Naive B cell (primary cell): ENCODE measurements at regions not wholly inside any gene's neighbourhood (a gene's known extent, or its start where the extent isn't known, plus 50 kb on each side); places are given as distances from the start of the nearest gene placed in this dataset.

ENCODE experiments used
- ATAC-seq, 2 donors: fragments of 150-1000 bp; cut with Tn5 transposase; 2 replicates each; pipeline ENCODE4 v1.10.0; 2021; ENCODE audit warnings: low read depth in 2 of 2, mild to moderate bottlenecking in 2 of 2, moderate library complexity in 2 of 2
- DNase-seq: peaks from one replicate; pipeline ENCODE4 v3.0.0; 2022
- H3K27ac Mint-ChIP-seq, 6 donors: one replicate each; pipeline ENCODE4 v1.8.0; 2020 to 2022; ENCODE audit warnings: mild to moderate bottlenecking in 6 of 6, mixed read lengths in 6 of 6, moderate library complexity in 5 of 6, inconsistent platforms in 2 of 6
- H3K27me3 Mint-ChIP-seq, 3 donors: one replicate each; pipeline ENCODE4 v1.8.0; 2021 to 2022; ENCODE audit warnings: mixed read lengths in 3 of 3, mild to moderate bottlenecking in 1 of 3
- H3K36me3 Mint-ChIP-seq, 2 donors: one replicate each; pipeline ENCODE4 v1.8.0; 2020 to 2022; ENCODE audit warnings: mixed read lengths in 2 of 2, inconsistent platforms in 1 of 2, mild to moderate bottlenecking in 1 of 2
- H3K4me1 Mint-ChIP-seq, 3 donors: one replicate each; pipeline ENCODE4 v1.8.0; 2020 to 2022; ENCODE audit warnings: mixed read lengths in 3 of 3, inconsistent platforms in 1 of 3, mild to moderate bottlenecking in 1 of 3, moderate library complexity in 1 of 3
- H3K4me3 Mint-ChIP-seq, 8 donors: one replicate each; pipeline ENCODE4 v1.8.0; 2020 to 2022; ENCODE audit warnings: mild to moderate bottlenecking in 8 of 8, mixed read lengths in 8 of 8, moderate library complexity in 8 of 8, inconsistent platforms in 2 of 8
- H3K9me3 Mint-ChIP-seq, 7 donors: one replicate each; pipeline ENCODE4 v1.8.0; 2020 to 2022; ENCODE audit warnings: mixed read lengths in 7 of 7, mild to moderate bottlenecking in 5 of 7, inconsistent platforms in 2 of 7, moderate library complexity in 1 of 7

GRCh38 chr12:5134861-5135525 is 91.3 kb downstream of the KCNA5 start:
- H3K9me3 Mint-ChIP-seq, result peaks cover 0 to 11% (median 3%) of the 10 kb centered on the region in 7 donors
- no peak for DNase-seq
- no peak for ATAC-seq
- no peak overlapping the region for H3K4me3 Mint-ChIP-seq
- peaks cover 0 to under 1% of the 10 kb centered on the region in 2 donors for H3K36me3 Mint-ChIP-seq
- H3K27ac Mint-ChIP-seq, result peak overlapping the region in 1 of 6 donors; percentile 5
- H3K4me1 Mint-ChIP-seq, result no peaks in the 10 kb centered on the region
- peaks cover 55 to 81% (median 68%) of the 10 kb centered on the region in 3 donors for H3K27me3 Mint-ChIP-seq

DNA sequence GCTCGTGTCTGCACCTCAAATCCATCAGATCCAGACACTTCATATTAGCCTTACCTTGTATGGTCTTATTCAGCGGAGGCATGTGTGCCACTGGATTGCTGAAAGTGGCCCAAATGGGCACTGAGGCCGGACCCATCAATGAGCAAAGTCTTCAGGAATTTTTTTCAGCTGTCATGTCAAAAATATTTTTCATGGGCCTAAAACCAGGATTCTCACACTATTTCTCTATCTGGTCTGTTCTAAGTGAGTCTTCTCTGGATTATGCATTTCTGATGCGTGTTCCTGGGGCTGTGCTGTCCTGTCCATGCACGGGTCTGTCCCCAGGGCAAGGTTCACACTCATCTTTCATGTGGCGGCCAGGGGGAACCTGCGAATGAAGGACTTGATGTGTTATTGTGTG is 94.6 kb downstream of the KCNA5 start:
- peaks cover 0 to 9% of the 10 kb centered on the region in 2 donors for H3K36me3 Mint-ChIP-seq
- H3K27me3 Mint-ChIP-seq, result peaks cover 39 to 67% (median 65%) of the 10 kb centered on the region in 3 donors
- DNase-seq, result no peak

GRCh38 chr12:5138845-5139244 is 95.2 kb downstream of the KCNA5 start:
- no peak for ATAC-seq
- no peak for DNase-seq
- H3K36me3 Mint-ChIP-seq, result peaks cover 0 to 9% of the 10 kb centered on the region in 2 donors
- no peak overlapping the region for H3K4me3 Mint-ChIP-seq
- peaks cover 39 to 67% (median 62%) of the 10 kb centered on the region in 3 donors for H3K27me3 Mint-ChIP-seq
- peaks cover 0 to 16% (median 8%) of the 10 kb centered on the region in 7 donors for H3K9me3 Mint-ChIP-seq
- no peak overlapping the region for H3K27ac Mint-ChIP-seq
- no peaks in the 10 kb centered on the region for H3K4me1 Mint-ChIP-seq

More for the DNA sequence above, 94.6 kb downstream of the KCNA5 start:
- Mint-ChIP-seq H3K27ac (no peak overlapping the region), H3K4me3 (no peak overlapping the region), H3K9me3 (peaks cover 0 to 16% (median 6%) of the 10 kb centered on the region in 7 donors), H3K4me1 (no peaks in the 10 kb centered on the region)
- no peak for ATAC-seq

DNA sequence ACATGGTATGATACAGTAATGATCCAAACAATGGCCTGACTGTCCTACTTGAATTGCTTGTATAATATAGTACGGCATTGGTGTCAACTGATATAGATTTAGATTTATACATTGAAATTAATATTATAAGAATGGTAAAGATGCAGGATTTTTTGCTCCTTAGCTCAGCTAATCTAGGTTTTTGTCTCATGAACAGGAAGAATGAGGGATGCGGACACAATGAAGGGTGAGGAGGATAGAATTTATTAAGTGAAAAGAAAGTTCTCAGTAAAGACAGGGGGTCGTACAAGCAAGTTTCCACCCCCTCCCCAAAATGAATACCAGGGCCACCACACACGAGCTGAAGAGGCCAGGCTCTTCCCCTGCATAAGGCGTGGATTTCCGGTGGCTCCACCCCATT is 96.1 kb downstream of the KCNA5 start:
- Mint-ChIP-seq H3K4me3 (no peak overlapping the region), H3K27me3 (peaks cover 36 to 59% (median 53%) of the 10 kb centered on the region in 3 donors), H3K36me3 (peaks cover 0 to 9% of the 10 kb centered on the region in 2 donors), H3K27ac (no peak overlapping the region), H3K9me3 (peaks cover 0 to 16% (median 8%) of the 10 kb centered on the region in 7 donors), H3K4me1 (no peaks in the 10 kb centered on the region)
- DNase-seq, result no peak
- no peak for ATAC-seq

DNA sequence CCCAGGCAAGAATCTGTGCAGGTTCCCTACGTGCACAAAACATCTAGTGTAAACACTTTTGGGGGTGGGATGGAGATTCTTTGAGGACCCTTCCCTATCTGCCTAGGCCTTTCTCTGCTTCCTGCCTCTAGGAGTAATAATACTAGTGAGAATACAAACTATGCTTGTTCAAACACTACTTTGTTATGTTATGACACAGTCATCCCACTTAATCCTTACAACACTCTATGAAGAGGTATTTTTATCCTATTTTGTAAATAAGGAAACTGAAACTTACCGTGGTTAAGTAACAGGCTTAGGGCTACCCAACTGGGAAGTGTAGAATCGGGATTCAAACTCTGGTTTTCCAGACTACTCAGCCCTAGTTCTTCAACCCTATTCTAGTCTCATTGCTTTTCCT is 96.5 kb downstream of the KCNA5 start:
- no peaks in the 10 kb centered on the region for H3K4me1 Mint-ChIP-seq
- H3K27me3 Mint-ChIP-seq, result peaks cover 33 to 56% (median 49%) of the 10 kb centered on the region in 3 donors
- no peak for ATAC-seq
- peaks cover 0 to 9% of the 10 kb centered on the region in 2 donors for H3K36me3 Mint-ChIP-seq
- H3K9me3 Mint-ChIP-seq, result peaks cover 0 to 16% (median 8%) of the 10 kb centered on the region in 7 donors
- no peak for DNase-seq
- H3K4me3 Mint-ChIP-seq, result no peak overlapping the region
- H3K27ac Mint-ChIP-seq, result no peak overlapping the region

DNA sequence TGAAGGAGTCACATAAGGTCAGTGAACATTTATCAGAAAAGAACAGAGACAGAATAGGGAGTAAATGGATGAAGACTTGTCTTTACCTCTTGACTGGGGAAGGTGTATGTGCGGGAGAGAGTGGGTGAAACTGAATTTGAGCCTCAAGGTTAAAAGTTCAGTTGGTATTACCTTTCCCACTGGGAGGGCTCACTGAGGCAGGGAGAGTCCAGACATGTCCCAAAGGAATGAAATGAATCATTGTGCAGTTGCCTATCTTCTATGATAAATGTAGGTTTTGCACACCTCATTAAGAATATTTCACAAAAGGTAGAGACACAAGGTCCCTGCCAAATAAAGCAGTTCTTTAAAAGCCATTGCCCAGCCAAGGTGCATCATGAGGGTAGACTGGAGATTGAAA is 105.2 kb downstream of the KCNA5 start:
- ATAC-seq (no peak), DNase-seq (no peak)
- Mint-ChIP-seq H3K27me3 (peaks cover 31 to 65% (median 50%) of the 10 kb centered on the region in 3 donors), H3K4me3 (no peak overlapping the region), H3K9me3 (peaks cover 0 to 4% (median 0%) of the 10 kb centered on the region in 7 donors), H3K27ac (no peak overlapping the region), H3K36me3 (no peaks in the 10 kb centered on the region), H3K4me1 (no peaks in the 10 kb centered on the region)

- no peaks in the 10 kb centered on the region for H3K4me1 Mint-ChIP-seq
- no peaks in the 10 kb centered on the region for H3K36me3 Mint-ChIP-seq
- no peaks in the 10 kb centered on the region for H3K9me3 Mint-ChIP-seq
- DNase-seq (no peak), ATAC-seq (no peak)
- H3K4me3 Mint-ChIP-seq, result no peak overlapping the region
- H3K27ac Mint-ChIP-seq, result no peak overlapping the region
- peaks cover 38 to 61% (median 50%) of the 10 kb centered on the region in 3 donors for H3K27me3 Mint-ChIP-seq
These were observed 110.4 kb downstream of the KCNA5 start for GRCh38 chr12:5154091-5154490.

GRCh38 chr12:5155866-5156265 is 112.2 kb downstream of the KCNA5 start:
- Mint-ChIP-seq H3K9me3 (no peaks in the 10 kb centered on the region), H3K27ac (no peak overlapping the region), H3K4me1 (no peaks in the 10 kb centered on the region), H3K27me3 (peaks cover 36 to 55% (median 54%) of the 10 kb centered on the region in 3 donors), H3K36me3 (no peaks in the 10 kb centered on the region), H3K4me3 (no peak overlapping the region)
- DNase-seq (no peak), ATAC-seq (no peak)

GRCh38 chr12:5160827-5161226 is 117.1 kb downstream of the KCNA5 start:
- ATAC-seq, result no peak
- H3K27ac Mint-ChIP-seq, result no peak overlapping the region
- no peak for DNase-seq
- peaks cover 31 to 40% (median 39%) of the 10 kb centered on the region in 3 donors for H3K27me3 Mint-ChIP-seq
- H3K4me3 Mint-ChIP-seq, result peak overlapping the region in 1 of 8 donors; percentile 45
- no peaks in the 10 kb centered on the region for H3K9me3 Mint-ChIP-seq
- H3K4me1 Mint-ChIP-seq, result no peaks in the 10 kb centered on the region
- no peaks in the 10 kb centered on the region for H3K36me3 Mint-ChIP-seq

DNA sequence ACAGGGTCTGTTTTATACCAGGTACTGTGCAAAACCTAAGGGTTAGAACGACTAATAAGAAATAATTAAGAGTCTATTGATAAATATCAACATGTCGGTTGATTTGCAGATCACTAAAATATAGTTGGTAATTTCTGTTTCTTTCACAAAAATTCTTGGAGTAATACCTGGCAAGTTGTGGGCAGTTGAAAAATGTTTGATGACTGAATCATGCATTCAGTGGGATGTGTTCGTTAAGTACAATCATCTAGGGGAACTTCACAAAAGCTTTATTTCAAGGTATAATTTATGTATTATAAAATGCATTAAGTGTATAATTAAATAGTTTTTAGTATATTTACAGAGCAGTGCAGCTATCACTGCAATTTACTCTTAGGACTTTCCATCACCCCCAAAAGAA is 120.0 kb downstream of the KCNA5 start:
- Mint-ChIP-seq H3K9me3 (no peaks in the 10 kb centered on the region), H3K4me1 (no peaks in the 10 kb centered on the region), H3K27ac (no peak overlapping the region), H3K27me3 (peaks cover 23 to 38% (median 32%) of the 10 kb centered on the region in 3 donors), H3K4me3 (no peak overlapping the region), H3K36me3 (no peaks in the 10 kb centered on the region)
- no peak for ATAC-seq
- DNase-seq, result no peak

DNA sequence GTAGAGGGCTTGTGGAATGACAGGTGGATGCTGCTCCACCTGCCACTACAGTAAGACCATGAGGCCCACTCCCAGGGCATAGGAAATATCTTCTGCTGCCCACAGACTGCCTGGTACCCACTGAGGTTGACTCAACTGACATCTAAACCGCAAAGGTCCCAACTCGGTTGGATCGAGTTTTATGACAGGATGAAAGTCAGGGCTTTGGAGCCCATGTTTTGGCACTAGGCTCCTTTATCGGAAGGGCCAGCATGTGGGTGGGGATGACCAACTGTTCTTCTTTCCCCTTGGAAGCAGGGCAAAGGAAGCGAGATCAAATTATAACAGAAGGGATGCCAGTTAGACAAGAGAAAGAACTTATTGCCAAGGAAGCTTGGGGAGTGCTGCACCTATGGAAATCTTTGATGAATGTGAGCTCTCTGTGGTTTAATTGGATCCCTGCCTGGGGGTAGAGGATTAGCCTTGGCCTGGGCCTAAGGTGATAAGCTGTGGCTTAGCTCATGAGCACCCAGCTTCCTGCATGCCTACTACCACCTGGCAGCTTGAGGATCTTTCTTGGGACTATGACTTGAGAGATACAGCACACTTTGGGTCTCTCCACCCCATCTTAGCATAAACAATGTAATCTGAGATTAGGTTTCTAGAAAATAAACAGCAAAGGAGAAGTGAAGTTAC is 121.8 kb downstream of the KCNA5 start:
- Mint-ChIP-seq H3K36me3 (no peaks in the 10 kb centered on the region), H3K9me3 (no peaks in the 10 kb centered on the region), H3K27ac (no peak overlapping the region), H3K27me3 (peaks cover 16 to 39% (median 38%) of the 10 kb centered on the region in 3 donors), H3K4me1 (no peaks in the 10 kb centered on the region), H3K4me3 (no peak overlapping the region)
- ATAC-seq (no peak), DNase-seq (no peak)

- DNase-seq (no peak), ATAC-seq (no peak)
- Mint-ChIP-seq H3K9me3 (no peaks in the 10 kb centered on the region), H3K27ac (no peak overlapping the region), H3K4me3 (no peak overlapping the region), H3K27me3 (peaks cover 16 to 36% (median 22%) of the 10 kb centered on the region in 3 donors), H3K4me1 (no peaks in the 10 kb centered on the region), H3K36me3 (no peaks in the 10 kb centered on the region)
These were observed 123.3 kb downstream of the KCNA5 start for GRCh38 chr12:5166976-5167375.

GRCh38 chr12:5168148-5168547 is 124.5 kb downstream of the KCNA5 start:
- ATAC-seq, result no peak
- H3K4me1 Mint-ChIP-seq, result no peaks in the 10 kb centered on the region
- no peak overlapping the region for H3K4me3 Mint-ChIP-seq
- peak overlapping the region in 1 of 6 donors; percentile 71 for H3K27ac Mint-ChIP-seq
- peaks cover 13 to 33% (median 20%) of the 10 kb centered on the region in 3 donors for H3K27me3 Mint-ChIP-seq
- H3K9me3 Mint-ChIP-seq, result no peaks in the 10 kb centered on the region
- no peak for DNase-seq
- H3K36me3 Mint-ChIP-seq, result no peaks in the 10 kb centered on the region

DNA sequence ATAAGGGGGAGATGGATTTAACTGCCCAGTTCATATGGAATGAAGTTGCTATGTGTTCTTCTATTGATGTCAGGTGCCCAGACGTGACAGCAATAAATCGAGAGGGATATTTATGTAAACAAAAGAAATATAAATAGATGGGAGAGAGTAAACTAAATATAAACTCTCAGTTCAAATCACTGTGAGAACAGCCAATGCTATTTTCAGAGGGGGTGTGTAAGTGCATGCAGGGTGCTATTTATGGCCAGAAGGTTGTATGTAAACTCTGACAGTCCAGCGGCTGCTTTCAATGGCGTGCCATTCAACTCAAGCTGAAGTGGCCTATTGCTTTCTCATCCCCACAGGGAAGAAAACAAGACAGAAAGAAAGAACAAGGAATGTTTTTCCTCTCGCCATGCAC is 127.2 kb downstream of the KCNA5 start:
- peaks cover 13 to 36% (median 22%) of the 10 kb centered on the region in 3 donors for H3K27me3 Mint-ChIP-seq
- no peak for DNase-seq
- H3K9me3 Mint-ChIP-seq, result peaks cover 0 to 6% (median 0%) of the 10 kb centered on the region in 7 donors
- H3K4me1 Mint-ChIP-seq, result no peaks in the 10 kb centered on the region
- H3K36me3 Mint-ChIP-seq, result peaks cover 0 to 4% of the 10 kb centered on the region in 2 donors
- ATAC-seq, result no peak
- H3K4me3 Mint-ChIP-seq, result no peak overlapping the region
- H3K27ac Mint-ChIP-seq, result no peak overlapping the region
